ENCODE measurements at regions not wholly inside any gene's neighbourhood (a gene's known extent, or its start where the extent isn't known, plus 50 kb on each side); places are given as distances from the start of the nearest gene placed in this dataset.

DNA sequence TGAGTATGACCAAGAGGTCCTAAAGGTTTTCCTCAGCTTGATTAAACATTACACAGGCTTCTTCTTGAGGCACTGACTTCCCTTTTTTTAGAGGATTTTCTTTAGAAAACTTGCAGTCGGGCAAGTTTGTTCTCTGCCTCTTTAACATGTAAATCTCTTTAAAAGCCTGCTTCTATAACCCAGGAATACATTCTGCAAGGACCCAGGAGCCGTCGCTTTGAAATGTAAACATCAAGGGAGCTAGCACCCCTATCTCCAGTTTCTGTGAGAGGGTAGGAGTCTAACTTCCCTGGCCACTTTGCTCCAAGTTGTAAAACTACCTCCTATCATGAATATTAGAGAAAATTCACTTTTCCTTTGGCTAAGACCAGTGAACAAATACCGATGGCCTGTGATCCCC, 201.5 kb upstream of the CPHXL start:
- TF ChIP-seq, protein P1, sequence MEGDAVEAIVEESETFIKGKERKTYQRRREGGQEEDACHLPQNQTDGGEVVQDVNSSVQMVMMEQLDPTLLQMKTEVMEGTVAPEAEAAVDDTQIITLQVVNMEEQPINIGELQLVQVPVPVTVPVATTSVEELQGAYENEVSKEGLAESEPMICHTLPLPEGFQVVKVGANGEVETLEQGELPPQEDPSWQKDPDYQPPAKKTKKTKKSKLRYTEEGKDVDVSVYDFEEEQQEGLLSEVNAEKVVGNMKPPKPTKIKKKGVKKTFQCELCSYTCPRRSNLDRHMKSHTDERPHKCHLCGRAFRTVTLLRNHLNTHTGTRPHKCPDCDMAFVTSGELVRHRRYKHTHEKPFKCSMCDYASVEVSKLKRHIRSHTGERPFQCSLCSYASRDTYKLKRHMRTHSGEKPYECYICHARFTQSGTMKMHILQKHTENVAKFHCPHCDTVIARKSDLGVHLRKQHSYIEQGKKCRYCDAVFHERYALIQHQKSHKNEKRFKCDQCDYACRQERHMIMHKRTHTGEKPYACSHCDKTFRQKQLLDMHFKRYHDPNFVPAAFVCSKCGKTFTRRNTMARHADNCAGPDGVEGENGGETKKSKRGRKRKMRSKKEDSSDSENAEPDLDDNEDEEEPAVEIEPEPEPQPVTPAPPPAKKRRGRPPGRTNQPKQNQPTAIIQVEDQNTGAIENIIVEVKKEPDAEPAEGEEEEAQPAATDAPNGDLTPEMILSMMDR (IDR thresholded peaks at IDR 0.05), result no peak
- TF ChIP-seq POLR2A (IDR thresholded peaks at IDR 0.05), result no peak
- Histone ChIP-seq H3K9me3 (no peaks in the 10 kb centered on the region), H3K36me3 (no peaks in the 10 kb centered on the region), H3K4me1 (no peaks in the 10 kb centered on the region), H3K4me3 (no peak overlapping the region), H3K27me3 (no peaks in the 10 kb centered on the region), H3K27ac (no peak overlapping the region)
- ATAC-seq (no peak), DNase-seq (no peak)
- intact Hi-C loops (cut with DNase I), result no loop called here
- 13% methylated on average over 4 of the region's 4 CpGs for WGBS (ENCODE audit: insufficient coverage, low coverage, low lambda C conversion rate, missing lambda C conversion rate)

DNA sequence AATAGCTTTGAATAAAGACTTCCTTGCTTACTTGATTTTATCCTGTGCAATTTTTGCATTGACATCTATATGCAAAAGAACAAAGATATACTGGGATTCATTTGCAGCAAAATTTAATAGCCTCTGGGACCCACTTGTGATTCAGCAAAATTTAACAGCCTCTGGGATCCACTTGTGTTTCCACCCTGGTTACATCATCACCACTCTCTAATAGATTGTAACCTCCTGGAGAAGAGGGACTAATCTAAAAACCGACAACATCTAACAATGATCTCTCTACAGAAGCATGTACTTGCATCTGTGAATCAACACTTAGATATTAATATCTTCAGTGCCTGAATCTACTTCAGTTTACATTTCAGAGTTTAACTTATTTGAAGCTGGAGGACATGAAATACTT, 202.0 kb upstream of the CPHXL start:
- intact Hi-C loops (cut with DNase I), result no loop called here
- WGBS (ENCODE audit: insufficient coverage, low coverage, low lambda C conversion rate, missing lambda C conversion rate), result 40% methylated on average over 1 of the region's 1 CpG
- Histone ChIP-seq H3K9me3 (no peaks in the 10 kb centered on the region), H3K36me3 (no peaks in the 10 kb centered on the region), H3K4me1 (no peaks in the 10 kb centered on the region), H3K27ac (no peak overlapping the region), H3K27me3 (no peaks in the 10 kb centered on the region), H3K4me3 (no peak overlapping the region)
- TF ChIP-seq, protein P1 (IDR thresholded peaks at IDR 0.05), result no peak
- TF ChIP-seq POLR2A (IDR thresholded peaks at IDR 0.05), result no peak
- ATAC-seq (no peak), DNase-seq (no peak)

DNA sequence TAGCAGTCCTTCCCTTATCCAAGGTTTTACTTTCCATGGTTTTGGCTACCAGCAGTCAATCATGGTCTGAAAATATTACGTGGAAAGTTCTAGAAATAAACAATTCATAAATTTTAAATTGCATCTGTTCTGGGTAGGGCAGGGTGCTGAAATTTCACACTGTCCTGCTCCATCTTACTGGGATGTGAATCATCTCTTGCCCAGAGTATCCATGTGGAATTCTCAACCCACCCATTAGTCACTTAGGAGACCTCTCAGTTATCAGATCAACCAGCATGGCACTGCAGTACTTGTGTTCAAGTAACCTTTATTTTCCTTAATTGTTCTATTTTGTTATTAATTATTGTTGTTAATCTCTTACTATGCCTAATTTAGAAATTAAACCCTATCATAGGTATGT, 202.8 kb upstream of the CPHXL start:
- Histone ChIP-seq H3K4me3 (no peak overlapping the region), H3K27ac (no peak overlapping the region), H3K9me3 (no peaks in the 10 kb centered on the region), H3K4me1 (no peaks in the 10 kb centered on the region), H3K27me3 (no peaks in the 10 kb centered on the region), H3K36me3 (no peaks in the 10 kb centered on the region)
- DNase-seq (no peak), ATAC-seq (no peak)
- TF ChIP-seq, protein P1 (IDR thresholded peaks at IDR 0.05), result no peak
- no peak for TF ChIP-seq POLR2A (IDR thresholded peaks at IDR 0.05)
- 68% methylated on average over 1 of the region's 1 CpG for WGBS (ENCODE audit: insufficient coverage, low coverage, low lambda C conversion rate, missing lambda C conversion rate)
- intact Hi-C loops (cut with DNase I), result no loop called here

- ATAC-seq (no peak), DNase-seq (no peak)
- no peaks in the 10 kb centered on the region for H3K36me3 ChIP-seq
- H3K4me1 ChIP-seq, result no peaks in the 10 kb centered on the region
- WGBS (ENCODE audit: insufficient coverage, low coverage, low lambda C conversion rate, missing lambda C conversion rate), result 32% methylated on average over 1 of the region's 1 CpG
- intact Hi-C loops (cut with DNase I), result no loop called here
- H3K27ac ChIP-seq, result no peak overlapping the region
- no peak overlapping the region for H3K4me3 ChIP-seq
- H3K27me3 ChIP-seq, result no peaks in the 10 kb centered on the region
- TF ChIP-seq, protein P1 (IDR thresholded peaks at IDR 0.05), result no peak
- no peak for TF ChIP-seq POLR2A (IDR thresholded peaks at IDR 0.05)
- H3K9me3 ChIP-seq, result no peaks in the 10 kb centered on the region
These were observed 204.8 kb upstream of the CPHXL start for GRCh38 chr16:75931043-75931442.

- no peak for DNase-seq
- Histone ChIP-seq H3K27ac (no peak overlapping the region), H3K4me1 (no peaks in the 10 kb centered on the region), H3K36me3 (no peaks in the 10 kb centered on the region), H3K27me3 (no peaks in the 10 kb centered on the region), H3K4me3 (no peak overlapping the region), H3K9me3 (no peaks in the 10 kb centered on the region)
- WGBS (ENCODE audit: insufficient coverage, low coverage, low lambda C conversion rate, missing lambda C conversion rate), result 57% methylated on average over 1 of the region's 1 CpG
- intact Hi-C loops (cut with DNase I), result no loop called here
- no peak for TF ChIP-seq POLR2A (IDR thresholded peaks at IDR 0.05)
- TF ChIP-seq, protein P1 (IDR thresholded peaks at IDR 0.05), result no peak
- ATAC-seq, result no peak
These were observed 205.7 kb upstream of the CPHXL start for GRCh38 chr16:75931970-75932369.
